K562 (cell line): ENCODE measurements at regions not wholly inside any gene's neighbourhood (a gene's known extent, or its start where the extent isn't known, plus 50 kb on each side); places are given as distances from the start of the nearest gene placed in this dataset.

Experiments
- ATAC-seq: fragments of 200-7000 bp; cut with Tn5 transposase; 3 replicates; pipeline ENCODE4 v1.9.1; 2020; ENCODE audit warnings: moderate library complexity
- BruUV-seq: library from RNA; stranded (reverse); fragments of 400-500 nt; replicated peaks from 2 replicates; lab custom pipeline; 2021; lab: Mats Ljungman, UMichigan
- CTCF ChIA-PET: fragments of 300-600 bp; formaldehyde crosslinking; extraction: SDS; loops from one replicate; lab custom pipeline; 2021; ENCODE audit warnings: low intra/inter-chr PET ratio; lab: Yijun Ruan, JAX
- POLR2A ChIA-PET: fragments of 300-600, 350-650 bp; sonication (Branson Sonifier 250); formaldehyde crosslinking; extraction: SDS; loops from one replicate; lab custom pipeline; 2021; ENCODE audit warnings: antibody characterized with exemption, inconsistent platforms; lab: Yijun Ruan, JAX
- DNase-seq, 4 experiments: peaks; one replicate each; pipeline versions ENCODE4 v3.0.0 to v3.0.0-alpha.2; 2011 to 2018; ENCODE audit warnings: low spot score in 3 of 4, mixed read lengths in 3 of 4; ENCODE audit errors: extremely low read depth in 1 of 4
- FAIRE-seq: peaks from 2 replicates; lab custom pipeline; 2011; peaks lifted over from hg19 to GRCh38; lab: Jason Lieb, UNC
- H2AFZ ChIP-seq: 2 replicates; pipeline ENCODE4 v1.6.0; 2011; ENCODE audit warnings: low read depth, low read length, control low read depth, inconsistent platforms
- H3K27ac ChIP-seq: fragments of 200-600 bp; 3 replicates; pipeline ENCODE4 v1.8.0; 2011; ENCODE audit warnings: low read depth, mild to moderate bottlenecking, control low read depth, inconsistent platforms, low read length, moderate library complexity, mixed read lengths; ENCODE audit errors: extremely low read depth
- H3K27me3 ChIP-seq, 2 experiments: fragments of 300-600 bp in 1 of 2; 2 replicates in 1 of 2; 3 replicates in 1 of 2; pipeline versions ENCODE4 v1.6.0 to v1.8.0; 2011; ENCODE audit warnings: inconsistent platforms in 2 of 2, low read length in 2 of 2, mild to moderate bottlenecking in 1 of 2, mixed read lengths in 1 of 2, moderate library complexity in 1 of 2; ENCODE audit not compliant: control insufficient read depth in 2 of 2, insufficient read depth in 2 of 2
- H3K36me3 ChIP-seq: fragments of 300-600 bp; 3 replicates; pipeline ENCODE4 v1.8.0; 2011; ENCODE audit warnings: mild to moderate bottlenecking, low read length, inconsistent platforms; ENCODE audit not compliant: control insufficient read depth, insufficient read depth
- H3K4me1 ChIP-seq, 2 experiments: fragments of 200-600 bp in 1 of 2; replicated peaks in 1 of 2; 2 replicates in 1 of 2; 3 replicates in 1 of 2; pipeline versions ENCODE4 v1.5.1 to v1.8.0; 2011; ENCODE audit warnings: inconsistent platforms in 2 of 2, low read length in 2 of 2, mild to moderate bottlenecking in 1 of 2, mixed read lengths in 1 of 2, moderate library complexity in 1 of 2; ENCODE audit not compliant: control insufficient read depth in 2 of 2, insufficient read depth in 2 of 2
- H3K4me2 ChIP-seq: 2 replicates; pipeline ENCODE4 v1.6.1; 2011; ENCODE audit warnings: low read length, control low read depth, inconsistent platforms, mixed read lengths; ENCODE audit not compliant: insufficient read depth
- H3K4me3 ChIP-seq: fragments of 200-600 bp; sonication (generic), shearing (Covaris generic); 2 replicates; pipeline ENCODE4 v1.5.1; 2016; ENCODE audit warnings: control low read depth, inconsistent platforms
- H3K79me2 ChIP-seq: fragments of 200-600 bp; 3 replicates; pipeline ENCODE4 v1.8.0; 2011; ENCODE audit warnings: low read length, inconsistent platforms; ENCODE audit not compliant: control insufficient read depth, insufficient read depth
- H3K9ac ChIP-seq, 2 experiments: 2 replicates each; pipeline versions ENCODE4 v1.6.0 to v1.6.1; 2011; ENCODE audit warnings: low read depth in 2 of 2, low read length in 2 of 2, control low read depth in 1 of 2, inconsistent platforms in 1 of 2, mild to moderate bottlenecking in 1 of 2, mixed read lengths in 1 of 2; ENCODE audit not compliant: insufficient read depth in 1 of 2
- H3K9me1 ChIP-seq: one replicate; pipeline ENCODE4 v1.6.0; 2011; ENCODE audit warnings: inconsistent platforms, mild to moderate bottlenecking, low read length, moderate library complexity; ENCODE audit not compliant: control insufficient read depth, insufficient read depth
- H3K9me3 ChIP-seq: replicated peaks from 2 replicates; pipeline ENCODE4 v1.5.1; 2011; ENCODE audit warnings: low read depth, low read length, inconsistent platforms; ENCODE audit not compliant: control insufficient read depth, insufficient read depth
- H4K20me1 ChIP-seq: replicated peaks from 2 replicates; pipeline ENCODE4 v1.6.1; 2011; ENCODE audit warnings: low read length, inconsistent platforms, mixed read lengths; ENCODE audit not compliant: control insufficient read depth, insufficient read depth
- BCOR ChIP-seq: fragments of 450-650 bp; IDR thresholded peaks from 2 replicates; pipeline ENCODE4 v1.6.1; 2016
- HCFC1 ChIP-seq: IDR thresholded peaks from 2 replicates; pipeline ENCODE4 v1.6.1; 2012; ENCODE audit warnings: low read depth, low read length, improper control_type of control experiment
- HDAC2 ChIP-seq: fragments of 450-650 bp; IDR thresholded peaks from 2 replicates; pipeline ENCODE4 v1.6.1; 2016; ENCODE audit warnings: mild to moderate bottlenecking
- KDM1A ChIP-seq, 2 experiments: fragments of 450-650 bp; IDR thresholded peaks; 2 replicates each; pipeline ENCODE4 v1.6.1; 2016; ENCODE audit warnings: mild to moderate bottlenecking in 2 of 2
- MAFF ChIP-seq: IDR thresholded peaks from 2 replicates; pipeline ENCODE4 v1.6.1; 2012; ENCODE audit warnings: low read length, improper control_type of control experiment
- MBD2 ChIP-seq: sonication (generic); IDR thresholded peaks from 2 replicates; pipeline ENCODE4 v1.6.1; 2016; ENCODE audit warnings: low read depth, borderline replicate concordance
- MIER1 ChIP-seq: fragments of 450-650 bp; IDR thresholded peaks from 2 replicates; pipeline ENCODE4 v1.6.1; 2016; ENCODE audit warnings: antibody characterized with exemption, mild to moderate bottlenecking, low read depth
- POLR3A ChIP-seq: IDR thresholded peaks from 2 replicates; pipeline ENCODE4 v1.6.1; 2011; ENCODE audit warnings: borderline replicate concordance, mild to moderate bottlenecking, moderate library complexity; ENCODE audit not compliant: insufficient read length, insufficient read depth; ENCODE audit errors: extremely low read depth
- PPARD ChIP-seq: fragments of 250-450 bp; sonication (Bioruptor Pico); IDR thresholded peaks from 2 replicates; pipeline ENCODE4 v1.8.0; 2022; ENCODE audit warnings: inconsistent platforms, mild to moderate bottlenecking, moderate library complexity
- PTBP1 ChIP-seq: fragments of 200-400 bp; formaldehyde crosslinking; IDR thresholded peaks from 2 replicates; pipeline ENCODE4 v1.6.1; 2017; ENCODE audit warnings: low read depth, low read length
- RBM17 ChIP-seq: fragments of 200-400 bp; formaldehyde crosslinking; IDR thresholded peaks from 2 replicates; pipeline ENCODE4 v1.6.1; 2017; ENCODE audit warnings: low read depth, mild to moderate bottlenecking, low read length, borderline replicate concordance
- RBM25 ChIP-seq: fragments of 200-400 bp; formaldehyde crosslinking; IDR thresholded peaks from 2 replicates; pipeline ENCODE4 v1.6.1; 2018; ENCODE audit warnings: low read length, low read depth, moderate library complexity; ENCODE audit not compliant: severe bottlenecking
- SMC3 ChIP-seq: conservative IDR thresholded peaks from 2 replicates; pipeline ENCODE4 v1.6.1; 2011; ENCODE audit warnings: low read depth, low read length, improper control_type of control experiment; ENCODE audit not compliant: insufficient read depth
- SP1 ChIP-seq: sonication (generic); formaldehyde crosslinking; IDR thresholded peaks from 2 replicates; pipeline ENCODE4 v1.8.1; 2022; ENCODE audit warnings: mild to moderate bottlenecking, missing genetic modification reagents
- ZNF76 ChIP-seq: fragments of 250-450 bp; sonication (Bioruptor Pico); IDR thresholded peaks from 2 replicates; pipeline ENCODE4 v1.4.0; 2020; ENCODE audit warnings: mild to moderate bottlenecking, moderate library complexity, borderline replicate concordance
- WGBS: fragments of 100-300 bp; shearing (Covaris generic); methylation state at CpG from one replicate; pipeline ENCODE4 v1.1.6; 2016; ENCODE audit warnings: low coverage, mixed read lengths; ENCODE audit not compliant: insufficient coverage; ENCODE audit errors: missing lambda C conversion rate; 5-methylcytosine and 5-hydroxymethylcytosine counted together
- in situ Hi-C: fragments of 300-500 bp; cut with MboI; formaldehyde crosslinking; loops from 4 replicates; pipeline ENCODE4 v1.15.0; 2018; ENCODE audit warnings: inconsistent platforms, mixed read lengths
- intact Hi-C: fragments of 100-400 bp; cut with micrococcal nuclease; formaldehyde crosslinking; loops from 2 replicates; pipeline ENCODE4 v1.14.2; 2022

DNA sequence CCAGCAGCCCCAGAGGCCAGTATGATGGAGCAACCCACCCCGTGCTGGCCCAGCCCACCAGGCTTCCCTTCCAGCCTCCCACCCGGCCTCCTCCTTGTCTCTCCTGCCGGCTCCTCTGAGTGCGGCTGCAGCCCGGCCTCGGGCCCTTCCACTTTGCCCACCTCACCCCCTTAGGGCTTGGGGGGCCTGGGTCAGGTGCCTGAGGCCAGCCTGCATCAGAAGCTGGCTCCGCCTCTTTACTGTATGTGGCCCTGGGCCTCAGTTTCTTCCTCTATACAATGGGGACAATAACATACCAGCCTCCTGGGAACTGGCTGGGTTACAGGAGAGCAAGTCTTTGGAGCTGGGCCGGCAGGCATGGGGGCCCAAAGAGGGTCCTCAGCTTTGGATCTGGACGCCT is 221.1 kb upstream of the CIBAR2 start:
- 92% methylated on average over 7 of the region's 9 CpGs for WGBS
- no peak for FAIRE-seq
- Histone ChIP-seq H3K79me2 (peaks cover 14% of the 10 kb centered on the region; the same call in 2 of the 3 replicates), H2AFZ (no peak overlapping the region), H4K20me1 (no peaks in the 10 kb centered on the region), H3K9ac (peak overlapping the region in 1 of 2 experiments; percentile 85; a peak in 1 of 4 replicates), H3K27me3 (no peaks in the 10 kb centered on the region), H3K36me3 (no peaks in the 10 kb centered on the region; the same call in 2 of the 3 replicates), H3K4me2 (no peak overlapping the region), H3K4me1 (peaks cover 56 to 86% of the 10 kb centered on the region in 2 experiments), H3K9me3 (no peaks in the 10 kb centered on the region), H3K9me1 (no peaks in the 10 kb centered on the region), H3K27ac (no peak overlapping the region), H3K4me3 (no peak overlapping the region)
- no TSS peak for BruUV-seq
- no peak for ATAC-seq
- no peak for DNase-seq
- in situ Hi-C loops, result no loop called here
- CTCF ChIA-PET, result no interaction called here
- POLR2A ChIA-PET, result interaction anchor here (0.6 to 0.9 kb wide), 4 partner anchors 10 to 202 kb away, joined by 3 to 5 read pairs (median 3); no protein-coding TSS in a partner anchor
- intact Hi-C loops, result loop anchor here (10.0 kb wide), 1 partner anchor 231 kb away; no protein-coding TSS in a partner anchor
- 0 out of 2 replicates have a peak, but pooled peaks have one; percentile 58 for TF ChIP-seq PTBP1
- no peak for TF ChIP-seq POLR3A
- TF ChIP-seq ZNF76 (CRISPR knock-in tag), result no peak
- 0 out of 2 replicates have a peak, but pooled peaks have one; percentile 32 for TF ChIP-seq SP1
- TF ChIP-seq KDM1A (IDR thresholded peaks at IDR 0.05), result peak; percentile 49 to 68; a peak in 3 of 4 replicates
- TF ChIP-seq HCFC1, result no peak
- no peak for TF ChIP-seq PPARD (CRISPR knock-in tag)
- peak; percentile 70 for TF ChIP-seq RBM25
- peak; percentile 20; the same call in 1 of the 2 replicates for TF ChIP-seq HDAC2
- no peak for TF ChIP-seq MBD2
- no peak for TF ChIP-seq RBM17
- TF ChIP-seq MAFF, result no peak
- TF ChIP-seq SMC3, result no peak
- peak; percentile 66 for TF ChIP-seq BCOR
- no peak for TF ChIP-seq MIER1
